NCI-H1105 (cell line): ENCODE measurements at regions not wholly inside any gene's neighbourhood (a gene's known extent, or its start where the extent isn't known, plus 50 kb on each side); places are given as distances from the start of the nearest gene placed in this dataset.
"Not testable (repeated sequence)": the region's sequence is repeated elsewhere in the genome, so short reads cannot be mapped to it uniquely, and the experiment has no call there.

Experiments
- DNase-seq: peaks from one replicate; lab custom pipeline; 2025; lab: John Stamatoyannopoulos, UW

- peak; percentile 62 for DNase-seq
These were observed 79.4 kb downstream of the IGLL1 start for GRCh38 chr22:23500508-23501260.

- no peak for DNase-seq
These were observed 80.1 kb downstream of the IGLL1 start for GRCh38 chr22:23499845-23500500.

GRCh38 chr22:23498811-23499798 lies 81.0 kb downstream of the IGLL1 start:
- DNase-seq: no peak

GRCh38 chr22:23497889-23498288 lies 82.2 kb downstream of the IGLL1 start:
- DNase-seq: not testable (repeated sequence)

GRCh38 chr22:23497016-23497885 lies 82.8 kb downstream of the IGLL1 start:
- no peak for DNase-seq

GRCh38 chr22:23496445-23496833 lies 83.7 kb downstream of the IGLL1 start:
- no peak for DNase-seq

- DNase-seq: no peak
These were observed 84.3 kb downstream of the IGLL1 start for GRCh38 chr22:23495614-23496444.

GRCh38 chr22:23494930-23495266 lies 85.2 kb downstream of the IGLL1 start:
- DNase-seq: no peak

GRCh38 chr22:23485490-23485889 lies 94.6 kb downstream of the IGLL1 start:
- DNase-seq: no peak

- no peak for DNase-seq
These were observed 95.4 kb downstream of the IGLL1 start for GRCh38 chr22:23484651-23485050.

- DNase-seq: no peak
These were observed 98.7 kb downstream of the IGLL1 start for GRCh38 chr22:23481369-23481768.

- DNase-seq: no peak
These were observed 101.9 kb downstream of the IGLL1 start for GRCh38 chr22:23478175-23478574.

- DNase-seq: not testable (repeated sequence)
These were observed 105.6 kb downstream of the IGLL1 start for GRCh38 chr22:23474531-23474930.

- DNase-seq: no peak
These were observed 106.2 kb downstream of the IGLL1 start for GRCh38 chr22:23473901-23474300.

GRCh38 chr22:23472376-23472775 lies 107.7 kb downstream of the IGLL1 start:
- not testable (repeated sequence) for DNase-seq

GRCh38 chr22:23471698-23472097 lies 108.4 kb downstream of the IGLL1 start:
- no peak for DNase-seq

- DNase-seq: no peak
These were observed 109.2 kb downstream of the IGLL1 start for GRCh38 chr22:23470811-23471389.

- DNase-seq: no peak
These were observed 112.3 kb downstream of the IGLL1 start for GRCh38 chr22:23467721-23468294.

GRCh38 chr22:23466351-23466750 lies 113.7 kb downstream of the IGLL1 start:
- no peak for DNase-seq

- DNase-seq: not testable (repeated sequence)
These were observed 115.3 kb downstream of the IGLL1 start for GRCh38 chr22:23464796-23465195.
